HFFc6 (cell line): ENCODE measurements at regions not wholly inside any gene's neighbourhood (a gene's known extent, or its start where the extent isn't known, plus 50 kb on each side); places are given as distances from the start of the nearest gene placed in this dataset.

Source experiments
- DNase-seq: peaks from one replicate; pipeline ENCODE4 v3.0.0-alpha.2; 2018
- H3K27ac Mint-ChIP-seq: 2 replicates; pipeline ENCODE4 v1.8.0; 2020; ENCODE audit warnings: mild to moderate bottlenecking, mixed read lengths
- H3K27me3 Mint-ChIP-seq: 2 replicates; pipeline ENCODE4 v1.8.0; 2021; ENCODE audit warnings: mild to moderate bottlenecking, moderate library complexity, mixed read lengths; ENCODE audit not compliant: insufficient read depth
- H3K36me3 Mint-ChIP-seq: 2 replicates; pipeline ENCODE4 v1.8.0; 2021; ENCODE audit warnings: low read depth, mixed read lengths
- H3K4me1 Mint-ChIP-seq: 2 replicates; pipeline ENCODE4 v1.8.0; 2020; ENCODE audit warnings: low read depth, mixed read lengths
- H3K4me3 Mint-ChIP-seq: 2 replicates; pipeline ENCODE4 v1.8.0; 2020; ENCODE audit warnings: mild to moderate bottlenecking, moderate library complexity, mixed read lengths
- H3K9me3 Mint-ChIP-seq: 2 replicates; pipeline ENCODE4 v1.8.0; 2020; ENCODE audit warnings: mild to moderate bottlenecking, mixed read lengths
- TF ChIP-seq, protein P1 (sequence below): fragments of 200-600 bp; sonication (generic); IDR thresholded peaks from 2 replicates; pipeline ENCODE4 v1.5.0; 2021; ENCODE audit warnings: antibody characterized with exemption, mild to moderate bottlenecking

DNA sequence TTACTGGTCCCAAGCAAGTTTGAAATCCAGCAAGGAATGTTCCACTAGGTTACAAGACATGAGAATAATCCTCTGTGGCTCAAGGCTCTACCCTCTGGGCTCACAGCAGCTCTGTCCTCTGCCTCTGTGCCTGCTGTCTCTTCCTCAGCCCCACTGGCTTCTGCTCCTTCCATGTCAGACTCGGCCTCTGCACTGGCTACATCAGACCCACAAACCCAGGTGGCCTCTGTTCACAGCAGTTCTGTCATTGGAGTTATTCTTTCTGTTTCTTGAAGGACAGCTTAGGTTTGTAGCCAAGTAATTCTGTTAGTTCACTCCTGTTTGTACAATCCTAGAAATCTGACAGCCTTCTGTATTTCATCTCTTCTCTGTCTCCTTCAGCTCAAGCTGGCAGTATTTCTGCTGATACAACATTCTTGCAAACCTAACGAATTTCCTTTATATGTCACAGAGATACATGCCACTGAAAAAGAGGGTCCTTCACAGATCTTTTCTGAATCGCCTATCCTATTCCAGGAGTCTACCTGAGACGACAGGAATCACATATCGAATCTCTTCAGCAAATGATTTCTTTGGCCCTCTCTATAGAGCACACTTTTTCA is 227.8 kb upstream of the PLSCR5 start:
- TF ChIP-seq, protein P1, sequence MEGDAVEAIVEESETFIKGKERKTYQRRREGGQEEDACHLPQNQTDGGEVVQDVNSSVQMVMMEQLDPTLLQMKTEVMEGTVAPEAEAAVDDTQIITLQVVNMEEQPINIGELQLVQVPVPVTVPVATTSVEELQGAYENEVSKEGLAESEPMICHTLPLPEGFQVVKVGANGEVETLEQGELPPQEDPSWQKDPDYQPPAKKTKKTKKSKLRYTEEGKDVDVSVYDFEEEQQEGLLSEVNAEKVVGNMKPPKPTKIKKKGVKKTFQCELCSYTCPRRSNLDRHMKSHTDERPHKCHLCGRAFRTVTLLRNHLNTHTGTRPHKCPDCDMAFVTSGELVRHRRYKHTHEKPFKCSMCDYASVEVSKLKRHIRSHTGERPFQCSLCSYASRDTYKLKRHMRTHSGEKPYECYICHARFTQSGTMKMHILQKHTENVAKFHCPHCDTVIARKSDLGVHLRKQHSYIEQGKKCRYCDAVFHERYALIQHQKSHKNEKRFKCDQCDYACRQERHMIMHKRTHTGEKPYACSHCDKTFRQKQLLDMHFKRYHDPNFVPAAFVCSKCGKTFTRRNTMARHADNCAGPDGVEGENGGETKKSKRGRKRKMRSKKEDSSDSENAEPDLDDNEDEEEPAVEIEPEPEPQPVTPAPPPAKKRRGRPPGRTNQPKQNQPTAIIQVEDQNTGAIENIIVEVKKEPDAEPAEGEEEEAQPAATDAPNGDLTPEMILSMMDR = no peak
- H3K27ac Mint-ChIP-seq = no peak overlapping the region

DNA sequence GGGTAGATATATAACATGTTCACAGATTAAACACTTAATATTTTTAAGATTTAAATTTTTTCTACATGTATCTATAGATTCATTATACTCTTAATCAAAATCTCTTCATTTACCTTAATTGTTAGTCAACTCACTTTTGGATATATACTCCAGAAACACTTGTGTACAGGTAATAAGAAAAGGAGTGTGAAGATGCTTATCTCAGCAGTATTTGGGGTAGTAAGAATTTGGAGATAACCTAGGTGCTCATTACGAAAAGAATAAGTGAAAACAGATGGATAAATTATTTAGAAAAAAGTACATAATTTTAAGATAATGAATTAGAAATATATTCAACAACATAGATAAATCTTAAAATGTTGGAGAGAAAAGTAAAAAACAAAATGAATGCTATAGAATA is 226.5 kb upstream of the PLSCR5 start:
- Mint-ChIP-seq H3K27me3 (peaks cover 1% of the 10 kb centered on the region; the same call in 1 of the 2 replicates), H3K4me3 (no peak overlapping the region), H3K9me3 (no peaks in the 10 kb centered on the region), H3K27ac (no peak overlapping the region), H3K4me1 (peaks cover 33% of the 10 kb centered on the region), H3K36me3 (no peaks in the 10 kb centered on the region)
- DNase-seq = no peak
- TF ChIP-seq, protein P1 = no peak

More for the DNA sequence above, 227.8 kb upstream of the PLSCR5 start:
- no peak for DNase-seq
- no peaks in the 10 kb centered on the region for H3K36me3 Mint-ChIP-seq
- H3K4me3 Mint-ChIP-seq = no peak overlapping the region
- peaks cover 1% of the 10 kb centered on the region; the same call in 1 of the 2 replicates for H3K27me3 Mint-ChIP-seq
- H3K9me3 Mint-ChIP-seq = no peaks in the 10 kb centered on the region
- peaks cover 22% of the 10 kb centered on the region for H3K4me1 Mint-ChIP-seq

DNA sequence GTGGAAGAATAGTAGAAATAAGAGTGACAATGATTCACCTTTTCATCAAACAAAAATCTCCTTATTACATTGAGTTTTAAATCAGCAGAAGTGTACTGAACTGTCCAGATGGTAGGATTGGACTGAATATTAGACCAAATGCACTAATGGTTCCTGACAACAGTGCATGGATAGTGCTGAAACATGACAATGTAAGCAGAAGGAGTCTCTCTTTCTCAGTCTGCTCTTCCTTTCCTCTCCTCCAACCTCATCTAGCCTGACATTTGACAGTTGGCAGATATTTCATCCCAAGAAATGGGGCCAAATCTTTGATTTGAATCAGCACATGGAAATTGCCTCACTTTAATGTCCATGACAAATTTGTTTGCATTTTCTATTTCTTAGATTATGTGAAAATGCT is 225.1 kb upstream of the PLSCR5 start:
- Mint-ChIP-seq H3K9me3 (no peaks in the 10 kb centered on the region), H3K4me1 (peaks cover 33% of the 10 kb centered on the region), H3K27me3 (peaks cover 1% of the 10 kb centered on the region; the same call in 1 of the 2 replicates), H3K27ac (no peak overlapping the region), H3K36me3 (no peaks in the 10 kb centered on the region), H3K4me3 (no peak overlapping the region)
- TF ChIP-seq, protein P1 = no peak
- DNase-seq = no peak

DNA sequence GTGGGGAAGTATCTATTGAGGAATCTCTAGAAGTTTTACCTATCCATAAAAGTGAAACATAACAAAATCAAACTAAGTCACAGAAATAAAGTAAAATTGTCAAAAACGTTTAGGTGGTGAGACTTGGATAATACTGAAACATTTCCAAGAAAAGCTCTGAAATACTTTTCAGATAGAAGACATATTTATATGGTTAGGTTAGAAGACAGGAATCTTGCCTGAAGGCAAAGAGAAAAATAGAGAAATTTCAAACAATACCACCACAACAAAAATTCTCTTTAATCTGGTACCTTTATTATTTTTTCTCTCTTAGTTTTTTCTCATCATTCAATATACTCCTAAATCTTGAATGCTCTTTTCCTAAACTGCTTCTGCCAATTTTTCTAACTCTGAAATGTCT is 222.7 kb upstream of the PLSCR5 start:
- Mint-ChIP-seq H3K27ac (peak overlapping the region; percentile 47; the same call in 1 of the 2 replicates), H3K4me1 (peaks cover 23% of the 10 kb centered on the region), H3K4me3 (no peak overlapping the region), H3K27me3 (no peaks in the 10 kb centered on the region), H3K9me3 (no peaks in the 10 kb centered on the region), H3K36me3 (no peaks in the 10 kb centered on the region)
- DNase-seq = no peak
- TF ChIP-seq, protein P1 = no peak

DNA sequence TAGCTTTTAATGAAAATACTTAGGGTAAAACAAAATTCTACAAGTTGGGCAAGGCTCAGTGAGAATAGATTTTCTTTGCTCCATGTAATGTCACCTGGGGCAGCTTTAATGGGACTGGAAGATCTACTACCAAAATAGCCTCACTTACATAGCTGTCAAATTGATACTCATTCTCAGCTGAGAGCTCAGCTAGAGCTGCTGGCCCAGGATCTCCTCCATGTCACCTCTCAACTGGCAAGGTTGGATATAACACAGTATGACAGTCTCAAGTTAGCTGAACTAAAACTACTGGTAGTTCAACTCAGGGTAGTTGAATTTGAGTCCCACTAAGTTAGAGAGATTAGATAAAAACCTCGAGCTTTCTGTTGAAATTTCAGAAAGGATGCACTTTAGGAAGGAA is 218.5 kb upstream of the PLSCR5 start:
- Mint-ChIP-seq H3K4me3 (no peak overlapping the region), H3K4me1 (peaks cover 26% of the 10 kb centered on the region), H3K27me3 (no peaks in the 10 kb centered on the region), H3K27ac (no peak overlapping the region), H3K9me3 (no peaks in the 10 kb centered on the region), H3K36me3 (no peaks in the 10 kb centered on the region)
- no peak for DNase-seq
- TF ChIP-seq, protein P1 = no peak

DNA sequence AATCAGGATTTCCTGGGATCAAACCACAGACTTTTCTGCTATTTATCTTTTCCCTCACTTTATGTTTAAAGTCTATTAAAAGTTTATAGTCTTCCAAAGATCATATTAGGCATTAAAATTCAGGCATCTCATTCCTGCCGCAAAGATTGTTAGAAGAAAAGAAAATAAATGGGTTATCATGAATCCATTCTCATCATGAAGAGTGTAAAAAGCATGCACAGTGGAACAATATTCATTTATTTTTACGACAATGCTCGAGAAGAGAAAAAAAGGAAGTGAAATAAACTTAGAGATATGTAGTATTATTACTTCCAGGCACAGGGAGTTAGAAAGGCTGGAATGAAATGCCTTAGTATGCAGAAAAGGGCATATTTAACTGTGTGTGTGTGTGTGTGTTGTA is 213.7 kb upstream of the PLSCR5 start:
- Mint-ChIP-seq H3K4me3 (peak overlapping the region; percentile 5; the same call in 1 of the 2 replicates), H3K4me1 (peaks cover 48% of the 10 kb centered on the region), H3K9me3 (no peaks in the 10 kb centered on the region), H3K27me3 (no peaks in the 10 kb centered on the region), H3K36me3 (no peaks in the 10 kb centered on the region), H3K27ac (peak overlapping the region; percentile 50)
- no peak for DNase-seq
- TF ChIP-seq, protein P1 = no peak
